HL-60 (cell line): ENCODE measurements at regions not wholly inside any gene's neighbourhood (a gene's known extent, or its start where the extent isn't known, plus 50 kb on each side); places are given as distances from the start of the nearest gene placed in this dataset.

ENCODE experiments used
- DNase-seq, 2 experiments: peaks; one replicate each; pipeline ENCODE4 v3.0.0-alpha.2; 2010 to 2020; ENCODE audit warnings: low read depth in 1 of 2, low spot score in 1 of 2
- H3K27ac ChIP-seq: fragments of 250-450 bp; sonication (Bioruptor Pico); replicated peaks from 2 replicates; pipeline ENCODE4 v1.5.1; 2020; ENCODE audit warnings: mild to moderate bottlenecking, moderate library complexity
- H3K27me3 ChIP-seq: fragments of 250-450 bp; sonication (Bioruptor Pico); 2 replicates; pipeline ENCODE4 v1.5.1; 2021; ENCODE audit warnings: mild to moderate bottlenecking, moderate library complexity; ENCODE audit not compliant: insufficient read depth, poor library complexity, severe bottlenecking
- H3K4me3 ChIP-seq: replicated peaks from 2 replicates; pipeline ENCODE4 v1.5.1; 2011; ENCODE audit warnings: mild to moderate bottlenecking, control low read depth, low read length; ENCODE audit not compliant: insufficient read depth
- GABPA ChIP-seq: IDR thresholded peaks from 2 replicates; pipeline ENCODE4 v1.6.1; 2012; ENCODE audit warnings: low read depth
- POLR2AphosphoS5 ChIP-seq: IDR thresholded peaks from 2 replicates; pipeline ENCODE4 v1.6.1; 2012; ENCODE audit warnings: low read depth
- SPI1 ChIP-seq: IDR thresholded peaks from 2 replicates; pipeline ENCODE4 v1.6.1; 2012; ENCODE audit warnings: low read depth, mild to moderate bottlenecking, borderline replicate concordance
- TF ChIP-seq, protein P1 (sequence below): IDR thresholded peaks from one replicate; pipeline ENCODE4 v1.5.1; 2011; ENCODE audit warnings: low read length, control low read depth, inconsistent platforms; ENCODE audit not compliant: insufficient read depth
- TF ChIP-seq, protein P2 (sequence below): IDR thresholded peaks from 2 replicates; pipeline ENCODE4 v1.6.1; 2012; ENCODE audit warnings: low read depth; ENCODE audit not compliant: insufficient replicate concordance

DNA sequence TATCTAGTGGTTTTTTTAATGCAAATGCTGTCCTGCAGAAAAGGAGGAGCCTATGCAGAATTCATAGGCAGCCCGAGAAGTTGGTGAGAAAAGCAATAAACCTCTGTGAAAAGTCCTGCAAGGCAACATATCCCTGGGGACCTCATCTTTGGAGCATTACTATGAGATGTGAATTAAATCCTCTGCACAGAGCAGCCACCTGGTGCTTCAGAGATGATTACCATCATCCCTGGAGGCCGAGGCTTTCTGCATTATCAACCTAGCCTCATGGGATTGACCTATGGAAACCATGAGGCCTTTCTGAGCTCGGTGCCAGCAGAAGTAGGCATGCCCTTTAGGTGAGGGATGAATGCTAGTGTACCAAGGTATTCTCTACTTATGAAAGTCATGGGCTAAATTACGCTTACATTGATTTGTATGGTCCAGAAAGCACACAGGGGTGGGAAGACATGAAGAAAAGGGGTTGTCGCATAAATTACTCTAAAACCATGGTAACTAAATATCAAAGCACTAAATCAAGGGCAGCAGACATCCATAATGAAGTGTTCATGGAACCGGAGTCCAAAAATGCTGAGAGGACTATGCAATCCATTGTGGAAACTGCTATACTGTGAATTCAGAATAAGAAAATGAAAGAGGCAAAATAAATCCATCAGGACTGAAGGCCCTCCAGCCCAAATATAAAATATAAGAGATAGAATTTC is 623.5 kb upstream of the DDX18 start:
- no peak for DNase-seq
- no peak overlapping the region for H3K27ac ChIP-seq
- TF ChIP-seq GABPA: no peak
- TF ChIP-seq SPI1: no peak
- TF ChIP-seq POLR2AphosphoS5: no peak
- TF ChIP-seq, protein P1, sequence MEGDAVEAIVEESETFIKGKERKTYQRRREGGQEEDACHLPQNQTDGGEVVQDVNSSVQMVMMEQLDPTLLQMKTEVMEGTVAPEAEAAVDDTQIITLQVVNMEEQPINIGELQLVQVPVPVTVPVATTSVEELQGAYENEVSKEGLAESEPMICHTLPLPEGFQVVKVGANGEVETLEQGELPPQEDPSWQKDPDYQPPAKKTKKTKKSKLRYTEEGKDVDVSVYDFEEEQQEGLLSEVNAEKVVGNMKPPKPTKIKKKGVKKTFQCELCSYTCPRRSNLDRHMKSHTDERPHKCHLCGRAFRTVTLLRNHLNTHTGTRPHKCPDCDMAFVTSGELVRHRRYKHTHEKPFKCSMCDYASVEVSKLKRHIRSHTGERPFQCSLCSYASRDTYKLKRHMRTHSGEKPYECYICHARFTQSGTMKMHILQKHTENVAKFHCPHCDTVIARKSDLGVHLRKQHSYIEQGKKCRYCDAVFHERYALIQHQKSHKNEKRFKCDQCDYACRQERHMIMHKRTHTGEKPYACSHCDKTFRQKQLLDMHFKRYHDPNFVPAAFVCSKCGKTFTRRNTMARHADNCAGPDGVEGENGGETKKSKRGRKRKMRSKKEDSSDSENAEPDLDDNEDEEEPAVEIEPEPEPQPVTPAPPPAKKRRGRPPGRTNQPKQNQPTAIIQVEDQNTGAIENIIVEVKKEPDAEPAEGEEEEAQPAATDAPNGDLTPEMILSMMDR: no peak
- TF ChIP-seq, protein P2, sequence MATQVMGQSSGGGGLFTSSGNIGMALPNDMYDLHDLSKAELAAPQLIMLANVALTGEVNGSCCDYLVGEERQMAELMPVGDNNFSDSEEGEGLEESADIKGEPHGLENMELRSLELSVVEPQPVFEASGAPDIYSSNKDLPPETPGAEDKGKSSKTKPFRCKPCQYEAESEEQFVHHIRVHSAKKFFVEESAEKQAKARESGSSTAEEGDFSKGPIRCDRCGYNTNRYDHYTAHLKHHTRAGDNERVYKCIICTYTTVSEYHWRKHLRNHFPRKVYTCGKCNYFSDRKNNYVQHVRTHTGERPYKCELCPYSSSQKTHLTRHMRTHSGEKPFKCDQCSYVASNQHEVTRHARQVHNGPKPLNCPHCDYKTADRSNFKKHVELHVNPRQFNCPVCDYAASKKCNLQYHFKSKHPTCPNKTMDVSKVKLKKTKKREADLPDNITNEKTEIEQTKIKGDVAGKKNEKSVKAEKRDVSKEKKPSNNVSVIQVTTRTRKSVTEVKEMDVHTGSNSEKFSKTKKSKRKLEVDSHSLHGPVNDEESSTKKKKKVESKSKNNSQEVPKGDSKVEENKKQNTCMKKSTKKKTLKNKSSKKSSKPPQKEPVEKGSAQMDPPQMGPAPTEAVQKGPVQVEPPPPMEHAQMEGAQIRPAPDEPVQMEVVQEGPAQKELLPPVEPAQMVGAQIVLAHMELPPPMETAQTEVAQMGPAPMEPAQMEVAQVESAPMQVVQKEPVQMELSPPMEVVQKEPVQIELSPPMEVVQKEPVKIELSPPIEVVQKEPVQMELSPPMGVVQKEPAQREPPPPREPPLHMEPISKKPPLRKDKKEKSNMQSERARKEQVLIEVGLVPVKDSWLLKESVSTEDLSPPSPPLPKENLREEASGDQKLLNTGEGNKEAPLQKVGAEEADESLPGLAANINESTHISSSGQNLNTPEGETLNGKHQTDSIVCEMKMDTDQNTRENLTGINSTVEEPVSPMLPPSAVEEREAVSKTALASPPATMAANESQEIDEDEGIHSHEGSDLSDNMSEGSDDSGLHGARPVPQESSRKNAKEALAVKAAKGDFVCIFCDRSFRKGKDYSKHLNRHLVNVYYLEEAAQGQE: no peak
- H3K4me3 ChIP-seq: no peak overlapping the region
- no peaks in the 10 kb centered on the region for H3K27me3 ChIP-seq

DNA sequence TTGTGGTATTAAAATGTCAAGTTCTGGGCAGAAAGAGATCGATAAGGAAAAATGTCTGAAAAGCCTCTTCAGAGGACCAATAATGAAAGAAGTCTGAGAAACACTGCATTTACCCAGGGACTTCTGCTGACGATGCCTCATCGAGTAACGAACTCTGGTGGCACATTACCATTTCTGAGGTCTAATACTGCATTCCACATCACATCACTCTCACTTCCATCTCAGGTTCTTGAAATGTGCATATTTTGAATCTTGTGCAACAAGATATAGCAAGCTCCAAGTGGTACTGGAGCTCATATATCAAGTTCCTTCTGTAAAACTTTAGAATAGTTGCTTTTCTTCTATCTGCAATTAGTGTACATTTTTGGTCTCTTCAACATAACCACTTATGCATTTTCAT is 619.1 kb upstream of the DDX18 start:
- no peak overlapping the region for H3K4me3 ChIP-seq
- DNase-seq: no peak
- H3K27me3 ChIP-seq: no peaks in the 10 kb centered on the region
- TF ChIP-seq SPI1 (no peak), GABPA (no peak), POLR2AphosphoS5 (no peak)
- TF ChIP-seq, protein P1: no peak
- TF ChIP-seq, protein P2: no peak
- H3K27ac ChIP-seq: no peak overlapping the region

DNA sequence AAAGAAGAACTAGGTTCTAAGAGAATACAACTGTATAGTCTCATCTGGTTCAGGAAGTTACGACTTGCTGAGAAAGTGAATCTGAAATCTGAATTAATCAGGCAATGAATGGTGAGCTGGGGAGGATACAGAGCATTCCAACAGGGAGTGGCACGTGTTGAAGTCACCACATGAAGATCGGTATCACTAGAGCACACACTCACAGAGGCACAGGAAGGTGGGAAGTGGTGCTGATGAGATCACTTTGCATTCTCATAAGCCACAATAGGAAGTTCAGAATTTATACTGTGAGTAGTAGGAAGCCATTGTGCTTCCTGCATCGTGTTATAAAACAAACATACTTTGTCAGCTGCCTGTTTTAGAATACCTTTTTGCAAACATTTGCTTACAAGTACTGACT is 615.0 kb upstream of the DDX18 start:
- Histone ChIP-seq H3K27ac (no peak overlapping the region), H3K4me3 (no peak overlapping the region), H3K27me3 (no peaks in the 10 kb centered on the region)
- no peak for DNase-seq
- TF ChIP-seq SPI1: no peak
- TF ChIP-seq, protein P1: no peak
- TF ChIP-seq, protein P2: no peak
- no peak for TF ChIP-seq POLR2AphosphoS5
- no peak for TF ChIP-seq GABPA
